Keratinocyte (primary cell): ENCODE measurements at regions not wholly inside any gene's neighbourhood (a gene's known extent, or its start where the extent isn't known, plus 50 kb on each side); places are given as distances from the start of the nearest gene placed in this dataset.

Experiments
- DNase-seq: peaks from one replicate; pipeline ENCODE4 v3.0.0-alpha.2; 2011; ENCODE audit warnings: low read depth, missing footprints, low spot score
- FAIRE-seq: peaks from 2 replicates; lab custom pipeline; 2011; peaks lifted over from hg19 to GRCh38; lab: Jason Lieb, UNC
- H2AFZ ChIP-seq: 2 replicates; pipeline ENCODE4 v1.6.0; 2012; ENCODE audit warnings: low read length, control low read depth, inconsistent platforms; ENCODE audit not compliant: control insufficient read depth
- H3K27ac ChIP-seq: 2 replicates; pipeline ENCODE4 v1.5.1; 2011; ENCODE audit warnings: low read length; ENCODE audit not compliant: control insufficient read depth, insufficient read depth
- H3K27me3 ChIP-seq: 3 replicates; pipeline ENCODE4 v1.6.0; 2011; ENCODE audit warnings: low read length; ENCODE audit not compliant: control insufficient read depth, insufficient read depth; ENCODE audit errors: extremely low read depth
- H3K36me3 ChIP-seq, 2 experiments: 2 replicates in 1 of 2; 3 replicates in 1 of 2; pipeline ENCODE4 v1.5.1; 2011; ENCODE audit warnings: low read length in 2 of 2, mild to moderate bottlenecking in 1 of 2; ENCODE audit not compliant: control insufficient read depth in 2 of 2, insufficient read depth in 2 of 2; ENCODE audit errors: extremely low read depth in 1 of 2
- H3K4me1 ChIP-seq: 3 replicates; pipeline ENCODE4 v1.5.1; 2011; ENCODE audit warnings: low read length; ENCODE audit not compliant: control insufficient read depth, insufficient read depth; ENCODE audit errors: extremely low read depth
- H3K4me2 ChIP-seq: 3 replicates; pipeline ENCODE4 v1.6.0; 2011; ENCODE audit warnings: low read depth, low read length; ENCODE audit not compliant: control insufficient read depth, insufficient read depth; ENCODE audit errors: extremely low read depth
- H3K4me3 ChIP-seq, 3 experiments: fragments of 200-600 bp in 1 of 3; sonication (generic) in 1 of 3; 2 replicates in 2 of 3; 3 replicates in 1 of 3; pipeline ENCODE4 v1.5.1; 2011 to 2016; ENCODE audit warnings: low read length in 3 of 3, mild to moderate bottlenecking in 3 of 3, control low read depth in 2 of 3, inconsistent platforms in 1 of 3, low read depth in 1 of 3, mixed read lengths in 1 of 3, mixed run types in 1 of 3, moderate library complexity in 1 of 3; ENCODE audit not compliant: control insufficient read depth in 2 of 3, insufficient read depth in 2 of 3; ENCODE audit errors: extremely low read depth in 1 of 3
- H3K79me2 ChIP-seq: 2 replicates; pipeline ENCODE4 v1.6.0; 2012; ENCODE audit warnings: low read length; ENCODE audit not compliant: control insufficient read depth, insufficient read depth
- H3K9ac ChIP-seq: 3 replicates; pipeline ENCODE4 v1.6.0; 2011; ENCODE audit warnings: low read length; ENCODE audit not compliant: control insufficient read depth, insufficient read depth; ENCODE audit errors: extremely low read depth
- H3K9me1 ChIP-seq: 3 replicates; pipeline ENCODE4 v1.6.0; 2011; ENCODE audit warnings: low read length; ENCODE audit not compliant: control insufficient read depth, insufficient read depth; ENCODE audit errors: extremely low read depth
- H3K9me3 ChIP-seq: 2 replicates; pipeline ENCODE4 v1.5.1; 2012; ENCODE audit warnings: low read depth, low read length; ENCODE audit not compliant: control insufficient read depth
- H4K20me1 ChIP-seq: 3 replicates; pipeline ENCODE4 v1.6.0; 2011; ENCODE audit warnings: low read length; ENCODE audit not compliant: control insufficient read depth, insufficient read depth; ENCODE audit errors: extremely low read depth
- CTCF ChIP-seq, 3 experiments: IDR thresholded peaks in 1 of 3; conservative IDR thresholded peaks in 1 of 3; optimal IDR thresholded peaks in 1 of 3; 2 replicates in 2 of 3; 3 replicates in 1 of 3; pipeline versions ENCODE3 to v1.5.1; 2011; ENCODE audit warnings: low read length in 3 of 3, mild to moderate bottlenecking in 3 of 3, moderate library complexity in 2 of 3, control low read depth in 1 of 3, inconsistent platforms in 1 of 3; ENCODE audit not compliant: insufficient read depth in 2 of 3; ENCODE audit errors: extremely low read depth in 1 of 3
- EZH2 ChIP-seq: IDR thresholded peaks from one replicate; pipeline ENCODE4 v1.6.1; 2012; ENCODE audit warnings: inconsistent platforms, mild to moderate bottlenecking, low read length, moderate library complexity
- dilution Hi-C: fragments of 300-500 bp; cut with MboI; formaldehyde crosslinking; loops from one replicate; pipeline ENCODE4 v1.7.0; 2020; ENCODE audit warnings: low sequenced_read_pairs; ENCODE audit not compliant: extremely low pct_ligation_motif_present

DNA sequence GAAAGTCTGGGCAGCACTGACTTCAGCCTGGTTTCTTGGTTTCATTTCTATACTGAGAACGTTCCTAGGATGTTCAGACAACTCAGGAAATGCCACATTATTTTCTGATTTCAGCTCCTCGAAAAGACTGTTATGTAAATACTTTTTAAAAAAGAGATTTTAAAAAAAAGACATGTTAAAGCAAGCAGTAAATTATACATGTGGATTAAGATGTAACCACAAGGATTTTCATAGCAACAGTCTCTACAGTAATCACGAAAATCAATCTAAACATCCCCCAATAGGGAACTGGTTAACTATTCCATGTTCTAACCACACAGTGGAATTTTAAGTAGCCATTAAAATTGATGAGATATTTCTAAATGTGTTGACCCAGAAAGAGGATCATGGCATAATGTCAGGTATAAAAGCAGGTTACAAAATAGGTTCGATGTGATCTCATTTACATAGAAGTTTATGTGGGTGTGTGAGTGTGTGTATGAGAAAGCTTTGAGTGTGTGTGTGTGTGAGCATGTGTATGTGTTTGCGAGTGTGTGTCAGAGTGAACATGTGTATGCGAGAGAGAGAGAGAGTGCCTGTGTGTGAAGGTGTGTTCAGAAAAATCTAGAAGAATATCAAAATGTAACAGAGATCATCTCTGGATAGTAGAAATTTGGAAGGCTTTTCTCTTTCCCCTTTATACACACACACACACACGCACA, 63.0 kb upstream of the ERCC4 start:
- TF ChIP-seq CTCF (optimal IDR thresholded peaks at IDR 0.05 in 1 of 3, IDR thresholded peaks at IDR 0.05 in 1 of 3, conservative IDR thresholded peaks at IDR 0.05 in 1 of 3; ENCODE audit: extremely low read depth in 1 of 3, insufficient read depth in 2 of 3, low read length in 3 of 3) = no peak
- no peak for TF ChIP-seq EZH2
- Histone ChIP-seq H3K27ac (no peak overlapping the region), H3K4me3 (no peak overlapping the region), H2AFZ (no peak overlapping the region), H3K4me2 (no peak overlapping the region), H3K9me1 (no peaks in the 10 kb centered on the region), H3K36me3 (no peaks in the 10 kb centered on the region), H3K9me3 (no peaks in the 10 kb centered on the region), H3K27me3 (no peaks in the 10 kb centered on the region), H4K20me1 (no peaks in the 10 kb centered on the region), H3K79me2 (no peaks in the 10 kb centered on the region), H3K9ac (no peak overlapping the region), H3K4me1 (no peaks in the 10 kb centered on the region)
- no peak for DNase-seq
- FAIRE-seq = no peak
- dilution Hi-C loops = no loop called here

DNA sequence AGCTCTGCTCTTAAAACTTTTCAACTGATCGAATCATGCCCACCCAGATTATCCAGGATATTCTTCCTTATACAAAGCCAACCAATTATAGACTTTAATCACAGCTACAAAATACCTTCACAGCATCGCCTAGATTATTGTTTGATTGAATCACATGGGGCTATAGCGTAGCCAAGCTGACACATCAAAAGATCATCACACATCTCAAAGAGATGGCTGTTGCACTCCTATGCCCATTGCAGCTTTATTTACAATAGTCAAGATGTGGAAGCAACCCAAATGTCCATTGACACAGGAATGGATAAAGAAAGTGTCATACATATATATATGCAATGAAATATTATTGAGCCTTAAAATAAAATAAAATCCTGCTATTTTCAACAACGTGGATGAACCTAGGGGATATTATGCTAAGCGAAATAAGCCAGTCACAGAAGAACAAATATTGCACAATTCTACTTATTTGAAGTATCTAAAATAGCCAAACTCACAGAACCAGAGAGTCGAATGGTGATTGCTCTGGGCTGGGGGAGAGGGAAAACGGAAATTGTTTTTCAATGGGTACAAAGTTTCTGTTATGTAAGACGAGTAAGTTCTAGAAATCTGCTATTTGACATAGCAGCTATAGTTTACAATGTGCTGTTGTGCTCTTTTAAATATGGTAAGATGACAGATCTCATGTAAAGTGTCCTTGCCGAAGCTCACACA, 60.9 kb upstream of the ERCC4 start:
- H2AFZ ChIP-seq = no peak overlapping the region
- H3K27me3 ChIP-seq = no peaks in the 10 kb centered on the region
- no peak for FAIRE-seq
- no peaks in the 10 kb centered on the region for H3K36me3 ChIP-seq
- H4K20me1 ChIP-seq = no peaks in the 10 kb centered on the region
- H3K9ac ChIP-seq = no peak overlapping the region
- no peak for DNase-seq
- no peaks in the 10 kb centered on the region for H3K9me3 ChIP-seq
- no peaks in the 10 kb centered on the region for H3K4me1 ChIP-seq
- H3K79me2 ChIP-seq = no peaks in the 10 kb centered on the region
- H3K9me1 ChIP-seq = no peaks in the 10 kb centered on the region
- H3K27ac ChIP-seq = no peak overlapping the region
- dilution Hi-C loops = no loop called here
- no peak overlapping the region for H3K4me2 ChIP-seq
- no peak for TF ChIP-seq EZH2
- TF ChIP-seq CTCF (optimal IDR thresholded peaks at IDR 0.05 in 1 of 3, IDR thresholded peaks at IDR 0.05 in 1 of 3, conservative IDR thresholded peaks at IDR 0.05 in 1 of 3; ENCODE audit: extremely low read depth in 1 of 3, insufficient read depth in 2 of 3, low read length in 3 of 3) = no peak
- no peak overlapping the region for H3K4me3 ChIP-seq
